ENCODE measurements at regions not wholly inside any gene's neighbourhood (a gene's known extent, or its start where the extent isn't known, plus 50 kb on each side); places are given as distances from the start of the nearest gene placed in this dataset.
"Not testable (repeated sequence)": the region's sequence is repeated elsewhere in the genome, so short reads cannot be mapped to it uniquely, and the experiment has no call there.

DNA sequence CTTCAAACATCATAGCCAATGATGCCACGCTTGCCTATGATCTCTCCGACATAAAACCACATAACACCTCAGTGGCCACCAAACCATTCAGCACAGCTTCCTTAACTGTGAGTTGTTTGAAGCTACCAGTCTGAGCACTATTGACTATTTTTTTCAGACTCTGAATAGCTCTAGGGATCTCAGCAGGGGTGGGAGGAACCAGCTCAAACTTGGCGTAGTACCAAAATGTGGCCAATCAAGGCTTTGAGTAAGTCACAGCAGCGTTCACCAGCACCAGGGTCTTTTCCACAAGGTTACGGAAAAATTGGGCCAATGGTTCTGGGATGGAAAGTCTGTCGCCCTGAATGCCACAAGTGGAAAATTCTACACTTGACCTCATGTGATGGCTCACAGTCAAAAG, 70.6 kb downstream of the SMPDL3A start:
- no peak for DNase-seq

- no peak for DNase-seq
Measured at GRCh38 chr6:122861594-122861993, 72.5 kb downstream of the SMPDL3A start.

GRCh38 chr6:122868137-122868536, 79.1 kb downstream of the SMPDL3A start:
- no peak for DNase-seq

DNA sequence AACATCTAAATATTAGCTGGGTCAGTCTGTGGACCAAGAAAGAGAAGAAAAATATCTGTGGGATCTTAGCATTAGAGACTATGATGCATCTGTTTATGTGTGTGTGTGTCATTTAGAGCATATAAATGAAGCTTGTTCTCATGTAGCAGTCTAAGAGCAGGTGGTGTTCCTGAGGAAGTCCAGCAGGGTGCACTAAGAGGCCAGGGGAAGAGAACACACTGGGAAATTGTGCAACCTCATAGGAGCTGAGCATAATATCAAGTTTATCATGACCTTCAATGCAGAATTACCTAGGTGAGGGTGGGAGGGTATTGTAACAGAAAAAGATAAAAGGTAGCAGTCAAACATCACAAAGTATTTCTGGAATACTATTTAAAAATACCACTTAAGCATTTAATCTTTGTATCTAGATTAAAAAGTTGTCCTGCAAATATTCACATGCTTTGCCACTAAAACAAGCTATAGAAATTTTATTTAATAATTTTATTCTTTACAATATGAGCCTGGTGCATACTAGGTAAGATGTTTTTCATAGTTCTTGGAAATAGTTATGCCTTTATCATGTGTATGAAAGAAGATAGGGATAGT, 80.5 kb downstream of the SMPDL3A start:
- peak; percentile 38 to 51 (median 41) for DNase-seq

DNA sequence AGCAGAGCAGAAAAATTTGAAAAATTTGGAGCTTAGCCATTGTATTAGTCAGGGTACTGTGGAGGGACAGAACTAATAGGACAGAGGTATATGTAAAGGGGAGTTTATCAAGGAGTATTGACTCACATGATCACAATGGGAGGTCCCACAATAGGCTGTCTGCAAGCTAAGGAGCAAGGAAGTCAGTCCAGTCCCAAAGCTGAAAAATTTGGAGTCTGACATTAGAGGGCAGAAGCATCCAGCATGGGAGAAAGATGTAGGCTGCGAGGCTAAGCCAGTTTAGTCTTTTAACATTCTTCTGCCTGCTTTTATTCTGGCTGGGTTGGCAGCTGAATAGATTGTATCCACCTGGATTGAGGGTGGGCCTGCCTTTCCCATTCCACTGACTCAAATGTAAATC, 82.0 kb downstream of the SMPDL3A start:
- no peak for DNase-seq

GRCh38 chr6:122872311-122872710, 83.3 kb downstream of the SMPDL3A start:
- no peak for DNase-seq

DNA sequence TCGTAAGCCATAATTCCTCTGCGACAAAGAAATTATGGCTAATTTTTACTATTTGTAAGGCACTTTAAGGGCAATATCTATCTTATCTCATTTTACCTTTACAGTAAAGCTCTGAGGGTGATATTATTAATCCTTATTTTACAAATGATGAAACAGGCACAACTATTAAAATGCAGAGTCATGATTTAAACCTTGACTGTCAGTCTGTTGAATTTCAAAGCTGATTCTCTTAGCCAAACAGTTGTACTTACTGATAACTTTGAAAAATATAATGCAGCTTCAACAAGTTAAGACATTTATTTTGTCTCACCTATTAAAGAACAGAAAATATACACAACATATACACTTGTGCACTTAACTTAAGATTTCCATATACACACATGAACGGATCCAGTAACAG, 88.2 kb downstream of the SMPDL3A start:
- no peak for DNase-seq

- no peak for DNase-seq
Measured at GRCh38 chr6:122878796-122879195, 89.7 kb downstream of the SMPDL3A start.

- no peak for DNase-seq
Measured at GRCh38 chr6:122886481-122886880, 97.4 kb downstream of the SMPDL3A start.

DNA sequence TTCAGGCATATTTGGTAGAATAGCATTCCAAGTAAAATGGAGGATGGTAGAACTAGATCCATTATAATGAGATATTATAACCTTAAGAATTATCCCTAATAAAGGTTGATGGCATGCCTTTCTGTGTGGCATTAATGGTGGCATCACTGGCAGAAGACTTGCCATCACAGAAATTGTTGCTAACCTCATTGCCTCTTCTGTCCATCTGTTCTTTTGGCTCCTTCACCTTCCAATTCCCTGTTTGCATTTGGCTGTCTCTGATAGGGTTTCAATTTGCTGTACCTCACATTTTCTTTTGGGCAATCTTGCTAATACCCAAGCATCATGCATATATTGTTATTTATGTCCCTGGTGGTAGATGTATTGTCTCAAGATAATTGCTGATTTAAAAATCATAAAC, 98.9 kb downstream of the SMPDL3A start:
- DNase-seq, result no peak

DNA sequence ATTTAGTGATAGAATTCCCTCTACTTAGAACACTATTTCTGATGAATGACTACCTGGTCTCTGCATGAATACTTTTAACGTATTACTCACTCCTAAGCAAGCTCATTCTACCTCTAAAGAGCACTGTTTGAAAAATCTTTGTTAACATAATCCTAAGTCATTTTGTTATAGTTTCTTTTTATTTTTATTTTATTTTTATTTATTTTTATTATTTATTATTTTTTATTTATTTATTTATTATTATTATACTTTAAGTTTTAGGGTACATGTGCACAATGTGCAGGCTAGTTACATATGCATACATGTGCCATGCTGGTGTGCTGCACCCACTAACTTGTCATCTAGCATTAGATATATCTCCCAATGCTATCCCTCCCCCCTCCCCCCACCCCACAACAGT, 99.6 kb downstream of the SMPDL3A start:
- DNase-seq, result not testable (repeated sequence)

GRCh38 chr6:122890250-122890649, 101.2 kb downstream of the SMPDL3A start:
- DNase-seq, result no peak

- DNase-seq, result no peak
Measured at GRCh38 chr6:122894791-122895190, 101.2 kb upstream of the CLVS2 start.

- DNase-seq, result no peak
Measured at GRCh38 chr6:122902326-122902725, 93.7 kb upstream of the CLVS2 start.

DNA sequence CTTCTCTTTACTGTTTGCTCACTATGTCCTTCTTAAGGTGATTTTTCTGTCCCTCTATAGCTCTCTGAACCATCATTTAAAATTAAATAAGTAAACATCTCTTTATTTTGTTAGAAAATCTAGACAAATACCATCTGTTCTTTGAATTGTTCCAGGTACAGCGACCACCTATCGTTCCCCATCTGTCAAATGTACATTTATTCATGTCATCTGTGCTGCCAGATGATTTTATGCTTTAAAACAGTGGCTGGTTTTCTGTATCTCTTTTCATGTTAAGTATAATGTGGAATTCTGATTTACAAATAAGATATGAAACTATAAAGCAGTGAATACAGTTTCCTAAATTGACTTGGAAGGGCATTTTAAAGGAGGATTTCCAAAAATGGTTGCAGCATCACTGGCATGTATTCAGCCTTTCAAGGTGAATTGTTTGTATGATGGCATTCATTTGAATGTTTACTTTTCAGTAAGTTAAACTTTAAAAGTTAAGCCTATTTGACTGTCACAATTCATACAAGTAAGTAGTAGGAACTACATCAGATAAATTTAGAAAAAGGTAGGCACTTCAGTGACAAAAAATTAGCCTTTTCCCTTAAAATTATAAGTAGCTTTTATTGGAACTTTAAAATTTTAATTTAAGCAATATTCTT, 92.6 kb upstream of the CLVS2 start:
- no peak for DNase-seq

GRCh38 chr6:122904166-122904565, 91.9 kb upstream of the CLVS2 start:
- DNase-seq, result no peak

DNA sequence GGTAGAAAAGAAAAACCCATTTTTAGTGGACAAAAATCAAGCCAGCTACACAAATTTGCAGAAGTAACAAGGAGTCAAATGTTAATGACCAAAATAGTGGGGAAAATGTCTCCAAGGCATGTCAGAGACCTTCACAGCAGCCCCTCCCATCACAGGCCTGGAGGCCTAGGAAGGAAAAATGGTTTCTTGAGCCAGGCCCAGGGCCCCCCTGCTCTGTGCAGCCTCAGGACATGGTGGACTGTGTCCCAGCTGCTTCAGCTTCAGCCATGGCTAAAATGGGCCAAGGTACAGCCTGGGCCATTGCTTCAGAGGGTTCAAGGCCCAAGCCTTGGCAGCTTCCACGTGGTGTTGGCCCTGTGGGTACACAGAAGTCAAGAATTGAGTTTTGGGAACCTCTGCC, 82.5 kb upstream of the CLVS2 start:
- DNase-seq, result no peak

DNA sequence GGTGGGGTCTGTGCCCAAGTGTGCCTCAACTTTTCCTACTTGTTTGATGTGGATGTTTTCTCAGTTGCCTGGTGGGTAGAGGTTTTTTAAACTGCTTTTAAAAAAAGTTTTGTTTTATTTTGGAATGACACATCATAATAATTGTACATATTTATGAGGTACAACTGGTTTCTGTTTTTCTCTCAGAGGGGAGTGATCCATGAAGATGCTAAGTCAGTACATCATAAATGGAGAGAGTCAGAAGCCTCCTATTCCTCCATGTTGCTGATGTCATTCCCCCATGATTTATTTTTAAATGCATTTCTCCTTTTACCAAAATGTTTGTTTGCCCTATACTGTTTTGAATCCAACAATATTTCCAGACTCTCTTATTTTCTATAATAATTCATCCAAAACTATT, 77.3 kb upstream of the CLVS2 start:
- no peak for DNase-seq

DNA sequence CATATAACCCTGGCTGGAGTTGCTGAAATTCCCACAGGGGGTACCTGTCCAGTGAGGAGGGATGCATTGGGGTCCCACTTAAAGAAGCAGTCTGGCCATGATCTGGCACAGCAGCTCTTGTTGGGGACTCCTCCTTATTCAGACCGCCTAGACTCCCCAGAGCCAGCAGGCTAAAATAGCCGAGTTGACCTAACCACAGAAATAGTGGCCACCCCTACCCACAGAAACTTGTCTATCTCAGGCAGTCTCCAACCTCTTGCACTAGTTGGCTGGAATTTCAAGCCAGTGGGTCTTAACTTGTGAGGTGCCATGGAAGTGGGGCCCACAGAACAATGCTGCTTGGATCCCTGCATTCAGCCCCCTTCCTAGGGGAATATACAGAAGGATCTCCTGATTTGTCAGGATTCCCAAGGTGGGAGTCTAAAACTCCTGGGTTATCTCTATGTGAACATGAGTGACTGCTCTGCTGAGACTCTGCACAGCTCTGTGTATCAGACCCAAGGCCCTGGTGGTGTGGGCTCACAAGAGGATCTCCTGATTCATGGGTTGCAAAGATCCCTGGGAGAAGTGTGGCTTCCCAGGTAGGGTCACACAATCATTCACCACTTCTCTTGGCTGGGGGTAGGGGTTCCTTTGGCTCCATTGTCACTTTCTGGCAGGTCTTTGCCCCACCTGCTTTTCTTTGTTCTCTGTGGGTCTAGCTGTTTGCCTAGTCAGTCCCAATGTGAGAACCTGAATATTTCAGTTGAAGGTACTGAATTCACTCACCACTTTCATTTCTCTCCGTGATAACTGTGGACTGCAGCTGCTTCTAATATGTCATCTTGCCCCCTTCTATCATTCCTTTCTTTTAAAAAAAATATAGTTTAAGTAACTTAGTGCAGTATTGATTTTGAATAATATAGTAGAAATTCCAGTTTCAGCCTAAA, 65.5 kb upstream of the CLVS2 start:
- no peak for DNase-seq

GRCh38 chr6:122931916-122932315, 64.1 kb upstream of the CLVS2 start:
- DNase-seq, result no peak

DNA sequence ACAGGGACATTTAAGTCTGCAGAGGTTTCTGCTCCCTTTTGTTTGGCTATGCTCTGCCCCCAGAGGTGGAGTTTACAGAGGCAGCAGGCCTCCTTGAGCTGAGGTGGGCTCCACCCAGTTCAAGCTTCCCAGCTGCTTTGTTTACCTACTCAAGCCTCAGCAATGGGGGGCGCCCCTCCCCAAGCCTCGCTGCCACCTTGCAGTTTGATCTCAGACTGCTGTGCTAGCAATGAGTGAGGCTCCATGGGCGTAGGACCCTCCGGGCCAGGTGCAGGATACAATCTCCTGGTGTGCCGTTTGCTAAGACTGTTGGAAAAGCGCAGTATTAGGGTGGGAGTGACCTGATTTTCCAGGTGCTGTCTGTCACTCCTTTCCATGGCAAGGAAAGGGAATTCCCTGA, 51.1 kb upstream of the CLVS2 start:
- DNase-seq, result not testable (repeated sequence)
